ENCODE measurements at regions not wholly inside any gene's neighbourhood (a gene's known extent, or its start where the extent isn't known, plus 50 kb on each side); places are given as distances from the start of the nearest gene placed in this dataset.

- DNase-seq (ENCODE audit: low spot score): no peak
Measured at GRCh38 chrX:39952989-39953388, 144.8 kb downstream of the BCOR start.

- DNase-seq (ENCODE audit: low spot score): no peak
Measured at GRCh38 chrX:39953879-39954278, 143.9 kb downstream of the BCOR start.

GRCh38 chrX:39954851-39955250, 142.9 kb downstream of the BCOR start:
- DNase-seq (ENCODE audit: low spot score): no peak

- no peak for DNase-seq (ENCODE audit: low spot score)
Measured at GRCh38 chrX:39955625-39956024, 142.1 kb downstream of the BCOR start.

GRCh38 chrX:39956803-39957394, 140.9 kb downstream of the BCOR start:
- DNase-seq (ENCODE audit: low spot score): no peak

- DNase-seq (ENCODE audit: low spot score): peak; percentile 69
Measured at GRCh38 chrX:39957816-39958566, 139.8 kb downstream of the BCOR start.

- DNase-seq (ENCODE audit: low spot score): no peak
Measured at GRCh38 chrX:39958850-39959249, 138.9 kb downstream of the BCOR start.

- DNase-seq (ENCODE audit: low spot score): no peak
Measured at GRCh38 chrX:39960219-39960618, 137.5 kb downstream of the BCOR start.

GRCh38 chrX:39961441-39961840, 136.3 kb downstream of the BCOR start:
- DNase-seq (ENCODE audit: low spot score): no peak

- no peak for DNase-seq (ENCODE audit: low spot score)
Measured at GRCh38 chrX:39965051-39965573, 132.6 kb downstream of the BCOR start.

GRCh38 chrX:39966176-39966575, 131.6 kb downstream of the BCOR start:
- no peak for DNase-seq (ENCODE audit: low spot score)

- no peak for DNase-seq (ENCODE audit: low spot score)
Measured at GRCh38 chrX:39967348-39967747, 130.4 kb downstream of the BCOR start.

GRCh38 chrX:39969099-39969818, 128.5 kb downstream of the BCOR start:
- DNase-seq (ENCODE audit: low spot score): no peak

- DNase-seq (ENCODE audit: low spot score): peak; percentile 53
Measured at GRCh38 chrX:39969819-39970504, 127.8 kb downstream of the BCOR start.

GRCh38 chrX:39971760-39972159, 126.0 kb downstream of the BCOR start:
- no peak for DNase-seq (ENCODE audit: low spot score)

GRCh38 chrX:39972340-39972739, 125.4 kb downstream of the BCOR start:
- DNase-seq (ENCODE audit: low spot score): no peak

GRCh38 chrX:39973810-39974209, 123.9 kb downstream of the BCOR start:
- DNase-seq (ENCODE audit: low spot score): no peak

- DNase-seq (ENCODE audit: low spot score): no peak
Measured at GRCh38 chrX:39974270-39974669, 123.5 kb downstream of the BCOR start.

- DNase-seq (ENCODE audit: low spot score): no peak
Measured at GRCh38 chrX:39975101-39975925, 122.4 kb downstream of the BCOR start.

GRCh38 chrX:39981946-39982345, 115.8 kb downstream of the BCOR start:
- no peak for DNase-seq (ENCODE audit: low spot score)

GRCh38 chrX:39982948-39983347, 114.8 kb downstream of the BCOR start:
- DNase-seq (ENCODE audit: low spot score): no peak
